NOMO-1 treated with dmso at 0.1 percent for 144 hours (cell line): ENCODE measurements at regions not wholly inside any gene's neighbourhood (a gene's known extent, or its start where the extent isn't known, plus 50 kb on each side); places are given as distances from the start of the nearest gene placed in this dataset.

Experiments
- DNase-seq: peaks from one replicate; lab custom pipeline; 2025; ENCODE audit not compliant: unreplicated experiment; lab: John Stamatoyannopoulos, UW

DNA sequence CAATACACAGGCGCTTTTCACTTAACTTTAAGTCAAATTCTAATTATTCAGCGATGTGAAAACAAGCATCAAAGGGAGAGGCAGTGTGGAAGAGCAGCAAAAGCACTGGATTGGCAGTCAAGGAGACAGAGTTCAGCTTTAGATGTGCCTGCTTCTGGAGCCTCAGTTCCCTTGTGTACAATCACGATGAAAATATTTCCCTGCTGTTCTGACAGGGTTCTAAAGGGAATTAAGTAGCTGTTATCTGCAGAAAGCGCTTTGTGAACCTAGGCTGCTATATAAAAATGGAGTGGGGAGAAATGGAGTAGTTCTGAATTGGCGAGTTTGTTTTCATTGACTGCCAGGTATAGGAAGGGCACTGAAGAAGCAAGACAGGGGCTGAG, 237.8 kb upstream of the SP8 start:
- no peak for DNase-seq

DNA sequence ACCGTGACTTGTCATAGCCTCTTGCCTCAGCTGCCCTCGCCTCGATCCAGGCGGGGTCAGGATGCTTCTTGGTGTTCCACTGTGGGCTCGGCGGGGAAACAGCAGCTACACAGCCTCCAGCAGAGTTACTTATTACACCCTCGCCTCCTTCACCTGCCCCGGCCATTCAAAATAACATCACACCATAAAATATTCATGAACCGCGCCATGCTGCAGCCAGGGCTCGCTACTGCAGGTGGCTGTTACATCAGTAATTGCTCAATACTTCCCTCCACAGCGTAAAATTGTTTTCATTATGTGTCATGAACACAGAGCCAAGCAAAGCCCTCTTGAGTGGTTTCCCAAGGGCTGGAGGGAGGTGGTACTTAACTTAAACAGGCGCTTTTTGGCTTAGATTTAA, 241.5 kb upstream of the SP8 start:
- peak; percentile 31 for DNase-seq

DNA sequence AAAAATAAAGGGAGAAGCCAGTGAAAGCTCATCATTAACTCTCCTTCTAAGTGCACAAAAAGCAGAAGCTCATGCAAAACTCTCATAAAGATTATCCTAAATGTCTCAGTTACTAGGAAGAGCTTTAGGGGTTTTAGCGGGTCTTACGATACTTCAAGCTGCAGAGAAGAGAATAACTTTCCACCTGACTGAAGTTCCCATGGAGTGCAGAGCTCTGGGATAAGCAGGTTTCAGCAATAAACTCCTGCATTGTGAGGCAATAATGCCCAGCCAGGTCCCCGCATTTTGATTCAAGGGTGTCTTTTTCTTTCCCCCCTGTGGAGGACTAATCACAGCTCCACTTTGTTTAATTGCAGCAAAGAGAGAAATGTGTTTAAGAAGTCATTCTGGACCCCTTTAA, 241.9 kb upstream of the SP8 start:
- no peak for DNase-seq

DNA sequence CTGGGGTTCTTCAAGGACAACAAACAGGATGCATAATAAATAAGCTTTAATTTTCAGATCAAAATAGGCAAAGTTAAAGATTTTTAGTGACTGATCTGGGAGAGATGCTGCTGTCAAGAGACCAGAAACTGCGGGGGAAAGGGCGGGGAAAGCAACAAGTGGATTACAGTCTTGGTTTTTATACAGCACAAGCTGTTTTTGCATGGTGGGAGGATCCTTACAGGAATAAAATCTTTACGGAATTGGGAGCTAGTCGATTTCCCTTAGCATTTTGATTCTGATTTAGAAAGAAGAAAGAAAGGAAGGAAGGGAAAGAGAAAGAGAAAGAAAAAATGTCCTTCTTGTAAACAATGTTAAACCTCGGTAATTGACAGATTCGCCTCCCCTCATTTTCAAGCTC, 242.3 kb upstream of the SP8 start:
- no peak for DNase-seq

DNA sequence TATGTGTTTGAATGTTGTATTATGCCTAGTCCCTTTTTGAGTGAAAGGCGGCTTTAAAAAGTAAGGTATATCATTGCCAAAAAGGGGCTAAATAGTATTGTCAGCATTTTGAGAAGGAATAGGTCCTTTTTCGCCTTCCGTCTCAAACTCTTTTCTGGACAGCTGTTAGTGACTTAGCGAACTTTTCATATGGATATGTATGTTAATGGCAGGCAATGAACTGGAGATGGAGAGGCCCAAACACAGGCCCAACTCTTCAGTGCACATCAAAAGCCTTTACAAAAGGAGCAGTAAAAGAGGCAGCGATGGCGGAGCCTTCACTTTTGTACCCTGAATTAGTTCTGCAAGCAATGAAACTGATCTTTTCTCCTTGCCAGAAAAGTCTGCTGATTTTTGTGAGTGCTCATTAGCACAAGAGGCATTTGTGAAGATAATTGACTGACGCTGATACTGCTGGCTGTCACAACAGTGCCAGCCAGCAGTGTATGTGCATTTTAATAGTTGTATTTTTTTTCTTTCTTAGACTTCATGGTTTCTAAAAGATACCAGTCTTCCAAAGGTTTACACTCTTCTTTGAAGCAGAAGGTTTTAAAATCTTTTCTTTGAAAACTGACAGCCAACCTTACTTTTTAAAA, 243.7 kb upstream of the SP8 start:
- DNase-seq = no peak

DNA sequence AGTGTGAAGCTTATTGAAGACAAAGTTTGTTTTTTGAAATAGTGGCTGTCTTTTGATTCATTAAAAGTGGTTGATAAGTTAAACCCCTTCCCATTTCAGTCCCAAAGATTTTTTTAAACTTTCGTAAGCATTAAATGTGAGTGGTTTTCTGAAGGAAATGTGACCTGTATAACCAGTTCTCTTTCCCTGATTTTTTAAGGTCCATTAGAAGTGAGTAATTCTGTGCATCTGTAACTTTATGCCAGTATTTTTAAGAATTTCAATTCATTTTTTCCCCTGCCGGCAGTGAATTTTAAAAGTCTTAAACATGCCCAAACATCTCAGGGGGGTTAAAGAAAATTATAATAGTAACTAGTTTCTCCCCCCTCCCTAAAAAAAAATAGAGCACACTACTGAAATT, 254.6 kb upstream of the SP8 start:
- no peak for DNase-seq

DNA sequence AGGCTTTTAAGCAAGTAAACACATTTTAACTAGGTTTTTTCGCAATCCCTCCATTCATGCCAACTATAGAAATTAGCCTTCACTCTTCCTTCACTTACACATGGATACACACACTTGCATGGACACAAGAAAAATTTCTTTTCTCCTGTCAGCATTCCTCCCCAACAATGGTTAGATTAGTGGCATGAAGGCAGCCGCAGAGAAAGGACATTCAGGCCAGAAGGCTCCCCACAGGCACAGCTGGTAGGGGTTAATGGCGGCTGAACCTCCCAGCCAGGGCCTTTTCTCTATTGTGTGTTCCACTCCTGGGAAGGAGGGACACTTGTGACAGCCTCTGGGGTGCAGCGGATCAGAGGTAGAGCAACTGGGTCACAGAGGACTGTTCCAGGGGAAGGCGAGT, 255.0 kb upstream of the SP8 start:
- DNase-seq = no peak

DNA sequence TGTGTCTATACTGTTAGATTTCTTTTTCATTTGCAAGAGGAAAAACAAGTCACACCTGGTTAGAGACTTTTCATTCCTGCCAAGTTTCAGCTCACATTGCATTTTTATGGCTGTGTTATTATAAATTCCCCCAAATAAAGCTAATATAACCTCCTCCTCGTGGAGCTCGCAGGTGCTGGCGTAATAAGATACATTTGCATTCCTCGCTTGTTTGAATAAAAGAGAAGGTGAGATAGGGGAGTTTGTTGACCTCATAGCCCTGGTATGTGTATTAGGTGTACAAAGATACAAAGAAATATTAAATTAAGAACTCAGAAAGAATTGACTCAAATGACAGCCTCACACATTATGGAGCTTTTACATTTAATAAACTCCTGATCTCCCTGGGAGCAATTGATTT, 257.7 kb upstream of the SP8 start:
- DNase-seq = no peak

DNA sequence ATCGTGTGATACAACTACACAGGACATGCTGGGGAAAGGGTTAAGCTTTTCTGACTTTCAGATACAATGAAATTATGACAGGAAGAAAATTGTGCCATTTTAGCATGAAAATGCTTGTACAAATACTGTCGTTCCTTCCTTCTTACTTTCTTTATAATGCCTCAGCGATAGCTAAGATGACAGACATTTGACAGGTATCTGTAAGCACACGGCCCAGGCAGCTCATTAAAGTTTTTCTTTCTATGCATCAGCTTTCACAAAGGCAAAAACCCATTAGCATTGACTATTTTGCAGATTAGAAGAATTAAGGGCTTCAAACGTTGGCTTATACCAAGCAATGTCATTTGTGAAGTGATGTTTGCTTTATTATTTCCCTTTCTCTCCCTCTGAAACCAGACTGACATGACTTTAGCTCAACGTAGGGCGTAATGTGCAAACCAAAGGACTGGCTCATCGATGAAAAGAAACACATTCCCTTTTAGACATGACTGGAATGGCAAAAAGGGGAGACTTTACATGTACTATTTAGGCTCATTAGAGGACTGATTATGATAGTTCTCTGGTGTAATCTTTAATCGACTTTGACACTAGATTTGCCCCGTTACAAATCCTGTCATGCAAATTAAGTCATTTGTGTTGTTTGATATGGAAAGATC, 258.4 kb upstream of the SP8 start:
- DNase-seq = no peak

DNA sequence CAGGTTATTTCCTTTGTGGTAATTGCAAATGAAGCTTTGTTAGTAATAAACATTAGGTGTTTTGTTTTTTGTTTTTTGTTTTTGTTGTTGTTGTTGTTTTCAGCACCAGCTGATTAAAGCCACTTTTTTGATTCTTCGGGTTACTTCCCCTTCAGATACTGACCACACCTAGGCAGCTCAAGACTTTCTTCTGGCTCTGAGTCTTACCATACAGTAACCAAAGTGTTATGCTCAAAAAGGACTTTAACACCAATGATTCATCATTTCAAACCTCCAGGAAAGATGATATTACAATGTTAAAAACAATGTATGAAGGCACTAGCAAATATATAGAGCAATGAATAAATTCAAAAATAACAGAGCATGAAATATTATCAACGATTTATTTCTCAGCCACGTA, 265.2 kb upstream of the SP8 start:
- DNase-seq = no peak

DNA sequence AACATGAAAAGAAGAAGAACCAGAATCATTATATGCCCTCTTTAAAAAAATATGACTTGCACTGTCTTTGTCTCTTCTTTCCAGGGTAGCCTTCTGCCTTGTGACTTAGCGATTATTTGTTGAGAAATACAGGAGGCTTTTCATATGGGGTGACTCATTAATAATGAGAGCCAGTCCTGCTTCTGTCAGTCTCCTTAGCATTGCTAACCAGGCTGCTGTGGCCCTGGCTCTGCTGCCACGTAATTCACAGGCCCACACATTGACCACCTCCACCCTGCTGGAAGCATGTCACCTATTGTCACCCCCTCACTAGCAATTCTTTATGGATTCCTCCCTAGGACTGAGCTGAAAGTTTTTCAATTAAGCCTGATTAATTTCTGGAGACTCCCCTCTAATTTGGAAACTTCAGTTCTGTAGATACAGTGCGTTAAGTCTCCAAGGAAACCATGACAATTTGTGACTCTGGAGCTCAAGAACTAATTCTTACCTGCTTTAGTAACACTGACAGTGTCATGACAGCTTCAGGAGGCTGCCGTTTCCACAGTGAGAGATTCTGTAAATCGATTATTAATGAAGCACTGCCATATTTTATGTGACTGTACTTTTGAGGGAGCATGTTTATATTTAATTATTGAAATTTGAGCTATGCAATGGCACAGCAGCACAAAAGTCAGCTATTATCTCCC, 267.9 kb upstream of the SP8 start:
- no peak for DNase-seq

DNA sequence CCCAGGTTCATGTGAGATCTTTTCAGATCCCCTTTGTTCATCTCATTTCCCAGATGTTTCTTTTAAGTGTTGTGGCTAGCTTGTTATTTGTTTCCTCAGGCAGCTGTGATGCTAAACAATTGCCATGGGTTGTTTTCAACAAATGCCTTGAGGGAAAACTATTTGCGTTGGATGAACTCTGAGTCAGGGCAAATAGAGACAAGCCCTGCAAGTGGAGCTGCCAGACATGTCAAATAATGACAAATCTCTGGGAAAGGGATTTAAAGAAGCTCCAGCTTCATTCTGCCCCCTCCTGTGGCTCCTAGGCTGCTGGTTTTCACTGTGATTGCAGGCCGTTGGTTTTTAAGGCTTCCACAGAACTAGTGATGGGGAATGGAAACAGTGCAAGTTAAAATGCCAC, 272.4 kb upstream of the SP8 start:
- DNase-seq = no peak

DNA sequence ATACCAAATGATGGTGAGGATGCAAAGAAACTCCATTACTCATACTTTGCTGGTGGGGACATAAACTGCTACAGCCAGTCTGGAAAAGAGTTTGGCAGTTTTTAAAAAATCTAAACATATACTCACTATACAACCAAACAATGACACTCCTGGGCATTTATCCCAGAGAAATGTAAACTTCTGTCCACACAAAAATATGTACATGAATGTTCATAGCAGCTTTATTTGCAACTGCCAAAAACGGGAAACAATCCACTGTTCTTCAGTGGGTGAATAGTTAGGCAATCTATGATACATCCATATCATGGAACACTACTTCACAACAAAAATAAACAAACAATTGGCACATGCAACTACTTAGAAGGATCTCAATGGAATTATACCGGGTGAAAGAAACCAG, 276.4 kb upstream of the SP8 start:
- no peak for DNase-seq

DNA sequence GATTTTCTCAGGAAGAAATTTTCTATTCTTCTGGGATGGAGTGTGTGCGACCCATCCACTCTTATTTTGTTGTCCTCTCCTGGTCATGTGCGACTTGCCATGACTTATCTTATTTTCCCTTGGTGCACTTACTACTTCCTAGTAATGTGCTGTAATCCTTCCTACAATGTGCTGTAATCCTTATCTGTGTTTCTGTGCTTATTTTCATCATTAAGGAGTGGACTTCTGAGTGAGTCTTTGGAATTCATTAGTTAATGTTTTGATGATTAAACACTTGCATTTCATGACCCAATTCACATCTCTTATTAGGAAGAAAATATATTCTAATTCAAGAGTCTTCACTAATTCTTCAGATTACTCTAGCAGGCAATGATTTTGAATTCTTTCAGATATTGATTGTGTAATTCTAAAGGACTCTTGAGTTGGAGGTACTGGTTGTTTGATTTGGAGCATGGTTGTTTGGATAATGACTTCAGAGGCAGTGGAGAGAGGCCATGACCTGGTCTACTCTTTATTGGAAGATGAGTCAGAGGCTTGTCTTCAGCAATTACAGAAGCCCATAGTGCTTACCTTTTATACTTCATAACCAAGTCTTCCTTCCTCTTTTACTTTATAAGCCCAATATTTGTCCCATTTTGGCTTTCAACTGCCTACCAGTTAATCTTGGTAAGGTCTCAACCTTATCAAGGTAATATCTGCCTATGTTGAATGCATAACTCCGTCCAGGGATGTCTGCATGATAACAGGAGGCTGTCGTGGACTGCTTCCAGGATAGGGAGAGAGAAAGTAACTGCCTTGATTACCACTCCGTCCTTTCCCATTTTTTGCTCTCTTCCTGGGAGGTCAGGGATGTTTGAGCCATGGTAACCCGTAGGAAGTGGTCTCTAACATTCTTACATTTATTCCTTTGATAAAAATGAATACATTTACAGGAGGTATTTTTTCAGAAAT, 278.3 kb upstream of the SP8 start:
- no peak for DNase-seq

DNA sequence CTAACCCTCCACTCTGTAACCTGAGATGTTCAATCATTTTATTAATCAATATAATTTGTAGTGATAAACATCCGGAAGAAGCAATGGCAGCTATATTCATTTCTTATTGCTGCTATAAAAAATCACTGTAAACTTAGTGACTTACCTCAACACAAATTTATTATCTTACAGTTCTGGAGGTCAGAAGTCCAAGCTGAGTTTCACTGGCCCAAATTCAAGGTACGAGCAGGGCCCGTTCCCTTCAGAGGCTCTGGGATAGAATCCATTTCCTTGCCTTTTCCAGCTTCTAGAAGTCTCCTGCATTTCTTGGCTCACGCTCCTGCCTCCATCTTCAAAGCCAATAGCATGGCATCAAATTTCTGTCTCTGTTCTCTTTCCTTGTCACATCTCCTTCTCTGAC, 279.5 kb upstream of the SP8 start:
- no peak for DNase-seq

DNA sequence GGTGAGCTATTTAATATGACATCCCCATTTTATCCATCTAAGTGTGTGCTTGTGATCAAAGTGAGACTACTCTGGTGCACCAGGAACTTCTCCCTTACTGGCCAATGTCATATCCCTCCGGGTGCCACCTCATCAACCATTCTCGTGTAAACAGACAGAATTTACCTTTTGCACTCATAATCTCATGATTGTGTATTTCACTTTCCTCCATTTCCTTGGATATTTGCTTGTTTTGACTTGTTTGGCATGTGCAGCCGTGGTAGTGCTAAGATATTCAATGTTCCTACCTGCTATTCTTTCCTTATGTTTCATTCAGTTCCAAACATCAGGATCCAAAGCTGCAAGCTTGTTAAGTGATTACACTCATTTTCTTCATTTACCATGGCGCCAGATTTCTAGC, 280.5 kb upstream of the SP8 start:
- DNase-seq = no peak

DNA sequence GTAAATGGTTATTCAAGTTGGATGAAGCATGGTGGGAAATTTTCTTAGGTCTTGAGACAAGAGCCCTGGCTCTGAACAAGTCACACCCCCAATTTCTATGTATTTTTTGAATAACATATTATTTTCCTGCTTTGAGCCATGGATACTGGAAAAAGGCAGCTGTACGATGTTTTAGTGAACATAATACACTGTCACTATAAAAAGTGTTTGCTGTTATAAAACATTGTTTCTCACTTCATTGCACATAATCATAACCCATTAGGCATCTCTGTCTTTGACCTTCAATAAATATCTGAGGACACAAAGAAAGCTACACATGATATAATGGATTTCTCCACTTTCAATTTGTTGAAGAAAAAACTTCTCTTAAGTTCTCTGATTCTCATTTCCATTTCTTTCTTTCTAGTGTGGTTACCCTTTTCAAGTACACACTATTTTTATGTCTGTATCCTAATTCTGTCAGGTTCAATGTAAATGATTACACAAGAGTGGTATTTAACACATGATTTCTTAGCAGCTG, 283.9 kb upstream of the SP8 start:
- DNase-seq = no peak

DNA sequence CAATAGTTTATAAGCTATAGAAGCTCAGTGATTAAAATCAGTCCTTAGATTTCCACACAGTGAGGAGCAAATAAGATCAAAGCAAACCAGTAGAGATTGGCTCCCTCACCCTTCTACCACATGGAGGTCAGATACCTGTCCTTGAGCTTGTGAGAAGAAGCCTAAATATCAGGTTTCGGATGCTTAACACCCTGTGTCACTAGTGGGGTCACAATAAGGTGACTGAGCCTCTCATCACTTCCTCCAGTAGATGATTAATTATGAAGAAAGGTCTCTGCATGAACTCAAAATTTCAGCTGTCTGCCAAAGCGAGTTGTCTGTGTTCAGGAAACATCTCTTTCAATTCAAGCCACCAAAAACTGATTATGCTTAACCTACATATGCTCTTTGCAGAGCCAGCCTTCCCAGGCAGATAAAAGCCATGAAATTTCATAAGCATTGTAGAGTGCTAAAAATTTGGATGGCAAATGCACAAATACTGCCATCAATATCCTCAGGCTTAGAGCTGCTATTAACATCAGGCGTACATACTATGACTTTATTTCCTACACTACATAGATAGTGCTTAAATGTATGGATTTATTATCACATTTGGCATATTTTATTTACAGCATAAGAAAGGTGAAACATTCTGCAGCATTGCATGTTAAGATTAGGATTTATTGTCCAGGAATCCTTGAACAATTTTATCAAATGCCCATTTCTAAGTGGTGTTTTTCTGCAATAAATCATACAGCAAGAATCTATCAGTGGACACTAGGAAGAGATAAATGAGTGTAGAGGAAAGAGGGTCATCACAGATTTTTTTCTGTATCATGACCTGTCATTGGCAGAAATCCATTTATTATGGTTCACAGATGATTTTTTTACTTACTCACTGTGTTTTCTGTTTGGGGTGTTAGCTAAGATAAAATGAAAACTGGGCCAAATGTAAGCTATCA, 285.1 kb upstream of the SP8 start:
- DNase-seq = no peak

DNA sequence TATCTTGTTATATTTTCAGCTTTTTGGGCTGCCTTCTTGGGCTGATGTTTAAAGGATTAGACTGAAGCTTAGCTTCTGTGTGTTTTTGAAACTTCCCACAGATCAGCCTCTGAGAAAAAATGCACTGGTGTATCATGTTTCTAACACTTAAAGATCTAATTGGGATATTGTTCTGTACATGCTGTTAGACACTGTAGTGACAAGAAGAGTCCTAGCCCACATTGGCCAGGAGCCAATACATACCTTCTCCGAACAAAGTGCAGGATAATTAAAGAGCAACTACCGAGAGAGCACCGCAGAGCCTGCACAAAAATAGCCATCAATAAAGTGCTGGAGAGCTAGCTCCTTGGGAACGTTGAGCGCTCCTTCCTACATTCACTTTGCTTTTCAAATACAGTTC, 289.4 kb upstream of the SP8 start:
- DNase-seq = no peak

DNA sequence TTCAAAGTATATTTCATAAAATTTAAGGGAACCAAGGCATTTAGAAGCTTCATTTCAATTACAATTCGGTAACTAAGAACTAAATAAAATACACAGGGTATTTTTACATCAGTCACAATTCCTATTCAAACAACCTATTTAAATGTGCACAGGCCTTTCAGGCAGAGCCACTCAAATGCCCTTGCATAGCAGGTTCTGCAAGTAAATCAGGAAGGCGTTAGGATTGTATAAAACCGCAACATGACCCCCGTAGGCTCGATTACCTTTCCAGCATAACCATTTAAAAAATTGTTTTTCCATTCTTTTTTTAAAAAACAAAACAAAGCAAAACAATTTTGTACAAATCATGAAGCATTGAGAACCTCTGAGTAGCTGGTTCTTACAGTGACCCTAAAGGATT, 289.9 kb upstream of the SP8 start:
- DNase-seq = no peak
